Lung microvascular endothelial cell (primary cell): ENCODE measurements at regions not wholly inside any gene's neighbourhood (a gene's known extent, or its start where the extent isn't known, plus 50 kb on each side); places are given as distances from the start of the nearest gene placed in this dataset.
"Not testable (repeated sequence)": the region's sequence is repeated elsewhere in the genome, so short reads cannot be mapped to it uniquely, and the experiment has no call there.

ENCODE experiments used
- DNase-seq, 2 donors: peaks; one replicate each; pipeline versions ENCODE4 v3.0.0 to v3.0.0-alpha.2; 2010; ENCODE audit warnings: low read depth in 2 of 2

DNA sequence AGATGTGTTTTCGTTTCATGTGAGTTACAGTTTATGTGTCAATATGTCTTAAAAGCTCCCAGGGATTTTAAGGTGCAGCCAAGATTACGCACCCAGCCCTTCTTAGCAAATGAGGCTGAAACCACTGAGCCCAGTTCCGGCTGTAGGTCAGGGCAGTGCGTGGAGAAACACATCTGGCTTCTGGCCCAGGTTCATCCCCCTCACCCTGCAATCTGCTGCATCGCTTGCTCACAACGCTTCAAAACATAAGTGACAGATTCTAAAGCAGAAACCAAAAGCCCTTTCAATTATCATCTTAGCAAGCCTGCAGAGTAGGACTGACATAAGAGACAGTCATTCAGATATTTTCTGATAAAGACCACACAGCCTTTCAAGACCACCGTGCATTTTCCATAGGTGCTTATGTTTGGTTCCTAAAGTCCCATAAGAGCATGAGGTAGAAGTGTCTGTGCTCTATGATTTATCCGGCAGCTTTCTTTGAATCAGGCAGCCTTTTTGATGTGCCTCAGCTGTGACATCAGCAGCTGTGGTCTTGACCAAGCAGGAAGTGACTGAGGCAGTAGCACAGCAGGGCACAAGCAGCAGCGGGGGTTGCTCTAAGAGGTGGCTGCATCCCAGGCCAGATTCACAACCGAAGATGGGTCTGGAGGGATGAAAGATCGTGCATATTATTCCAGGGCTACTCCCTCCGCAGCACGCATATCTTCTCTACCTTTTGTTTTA is 72.1 kb upstream of the LYZL2 start:
- DNase-seq = peak in 1 of 2 donors; percentile 31

DNA sequence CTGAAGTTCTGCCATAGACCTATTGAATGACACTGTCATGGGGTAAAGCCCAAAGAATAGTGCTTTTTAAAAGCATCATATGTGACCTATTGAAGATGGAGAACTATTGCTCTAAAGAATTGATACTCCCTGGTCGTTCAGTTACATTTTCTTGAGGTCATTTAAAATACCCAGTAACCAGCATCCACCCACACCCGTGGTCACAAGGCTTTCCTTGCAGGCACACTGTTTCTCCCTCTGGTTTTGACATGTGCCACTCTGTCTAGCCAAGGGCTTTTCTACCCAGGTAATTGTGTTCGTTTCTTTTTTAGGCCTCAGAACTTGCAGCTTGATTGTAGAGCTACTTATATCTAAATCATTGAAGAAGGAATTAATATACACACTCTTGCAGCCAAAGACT is 68.3 kb upstream of the LYZL2 start:
- no peak for DNase-seq

DNA sequence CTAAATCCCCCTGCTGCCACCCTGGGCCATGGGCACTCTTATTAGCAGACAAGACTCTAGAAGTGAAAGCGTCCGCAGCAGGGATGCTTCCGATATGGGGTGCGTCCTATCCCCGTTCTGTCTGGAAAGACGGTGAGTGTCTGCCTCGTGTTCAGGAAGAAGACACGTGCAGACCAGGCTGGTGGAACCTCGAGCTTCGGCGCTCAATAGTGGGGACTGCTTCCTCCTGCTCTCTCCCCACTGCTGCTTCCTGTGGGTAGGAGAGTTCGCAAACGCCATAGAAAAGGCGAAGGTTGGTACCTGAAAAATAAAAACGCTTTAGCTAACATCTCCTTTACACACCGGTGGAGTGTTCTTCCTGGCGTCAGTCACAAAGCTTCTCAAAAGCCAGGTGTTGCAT is 67.7 kb upstream of the LYZL2 start:
- not testable (repeated sequence) for DNase-seq

GRCh38 chr10:30696416-30697185 is 67.0 kb upstream of the LYZL2 start:
- DNase-seq = not testable (repeated sequence)

GRCh38 chr10:30695481-30696236 is 66.1 kb upstream of the LYZL2 start:
- DNase-seq = not testable (repeated sequence)

GRCh38 chr10:30694518-30695228 is 65.1 kb upstream of the LYZL2 start:
- no peak for DNase-seq

GRCh38 chr10:30691639-30692015 is 62.1 kb upstream of the LYZL2 start:
- no peak for DNase-seq

- not testable (repeated sequence) for DNase-seq
Measured at GRCh38 chr10:30690948-30691638, 61.5 kb upstream of the LYZL2 start.

- no peak for DNase-seq
Measured at GRCh38 chr10:30688456-30688855, 58.9 kb upstream of the LYZL2 start.

DNA sequence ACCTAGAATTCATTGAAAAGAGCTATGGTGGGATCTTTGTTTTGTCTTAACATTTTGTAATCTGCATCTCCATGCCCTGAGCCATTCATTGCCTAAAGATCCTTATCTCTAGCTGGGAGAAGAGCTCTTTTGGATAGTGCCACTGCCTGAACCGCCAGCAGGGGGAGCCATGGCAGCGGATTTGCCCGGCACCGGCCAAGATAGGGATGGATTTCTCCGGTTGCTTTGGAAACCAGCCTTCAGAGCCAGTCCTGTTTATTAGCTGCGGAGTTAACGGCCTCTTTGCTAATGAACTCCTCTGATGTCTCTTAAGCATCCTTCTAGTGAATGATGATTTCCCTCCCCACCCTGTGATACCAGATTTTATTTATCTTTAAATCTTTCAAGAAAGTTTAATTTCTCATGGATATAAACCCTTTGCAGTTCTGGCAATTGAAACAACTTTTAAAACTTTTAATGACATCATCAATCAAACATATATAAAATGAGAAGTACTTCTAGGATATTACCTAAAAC is 58.2 kb upstream of the LYZL2 start:
- peak; percentile 78 for DNase-seq

- DNase-seq = no peak
Measured at GRCh38 chr10:30686708-30687107, 57.2 kb upstream of the LYZL2 start.

GRCh38 chr10:30683496-30683895 is 53.9 kb upstream of the LYZL2 start:
- no peak for DNase-seq

GRCh38 chr10:30682377-30683199 is 53.0 kb upstream of the LYZL2 start:
- peak in 1 of 2 donors; percentile 87 for DNase-seq

- DNase-seq = no peak
Measured at GRCh38 chr10:30680908-30681307, 51.4 kb upstream of the LYZL2 start.
